Erythroblast (primary cell): ENCODE measurements at regions not wholly inside any gene's neighbourhood (a gene's known extent, or its start where the extent isn't known, plus 50 kb on each side); places are given as distances from the start of the nearest gene placed in this dataset.

ENCODE experiments used
- GATA1 ChIP-seq: IDR thresholded peaks from 2 replicates; pipeline ENCODE4 v1.6.1; 2011; ENCODE audit warnings: low read depth, mild to moderate bottlenecking, control low read depth, low read length, moderate library complexity
- POLR2A ChIP-seq: IDR thresholded peaks from 2 replicates; pipeline ENCODE4 v1.6.1; 2011; ENCODE audit warnings: mild to moderate bottlenecking, low read length

- TF ChIP-seq POLR2A (no peak), GATA1 (no peak)
Observed at GRCh38 chr15:98480844-98481243, 167.5 kb upstream of the IGF1R start.
